ENCODE measurements at regions not wholly inside any gene's neighbourhood (a gene's known extent, or its start where the extent isn't known, plus 50 kb on each side); places are given as distances from the start of the nearest gene placed in this dataset.

DNA sequence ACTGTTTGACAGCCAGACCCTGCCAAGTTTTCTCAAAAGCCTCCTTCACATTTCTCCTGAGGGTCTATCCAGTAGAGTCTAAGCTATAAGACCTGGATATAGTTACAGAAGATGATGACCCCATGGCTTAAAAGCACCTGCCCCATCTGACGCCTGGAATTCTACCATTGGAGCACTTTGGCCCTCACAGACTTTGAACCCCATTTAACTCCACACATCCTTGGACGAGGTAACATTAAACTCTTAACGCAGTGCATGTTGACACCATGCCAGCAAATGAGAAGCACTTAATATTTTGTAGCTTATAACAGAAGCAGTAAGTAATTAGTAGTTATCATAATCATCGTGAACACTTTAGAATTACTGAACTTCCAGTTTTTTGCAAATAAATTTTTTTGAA lies 61.9 kb upstream of the SMNDC1 start:
- peaks cover 14% of the 10 kb centered on the region for H3K4me1 ChIP-seq (ENCODE audit: insufficient read depth, low read length, poor library complexity, severe bottlenecking)
- no peak for DNase-seq (ENCODE audit: low spot score)
- CTCF ChIA-PET: interaction anchor here (1.1 kb wide), 1 partner anchor 13 kb away, joined by 3 read pairs; no protein-coding TSS in a partner anchor

DNA sequence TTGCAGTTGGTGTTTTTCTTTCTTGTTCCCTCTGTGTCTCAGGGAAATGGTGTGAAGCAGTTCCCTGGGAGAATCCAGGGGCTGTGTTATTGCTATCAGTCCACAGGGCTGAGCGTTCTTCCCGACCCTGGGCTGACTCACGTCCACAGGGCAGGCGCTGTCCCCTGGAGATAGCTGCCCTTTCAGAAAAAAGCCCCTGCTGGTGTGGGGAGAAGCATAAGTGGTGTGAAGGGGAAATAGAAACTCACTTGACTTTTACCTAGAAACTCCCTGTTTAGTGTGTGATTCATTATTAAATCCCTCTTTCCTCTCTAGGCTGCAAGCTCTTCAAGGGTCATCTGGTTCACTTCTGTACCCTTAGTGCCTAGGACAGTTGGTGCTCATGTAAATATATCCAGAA lies 63.3 kb upstream of the SMNDC1 start:
- no peak for DNase-seq (ENCODE audit: low spot score)
- no peaks in the 10 kb centered on the region for H3K27me3 ChIP-seq (replicated peaks; ENCODE audit: insufficient read depth, low read depth, low read length, poor library complexity)
- no peaks in the 10 kb centered on the region for H3K36me3 ChIP-seq (ENCODE audit: insufficient read depth, low read length, poor library complexity, severe bottlenecking)
- ChIA-PET CTCF (no interaction called here), POLR2A (ENCODE audit: low non-redundant PET) (no interaction called here)
- intact Hi-C loops (cut with micrococcal nuclease; ENCODE audit: unreplicated experiment): no loop called here
- no TSS peak for BruUV-seq (replicated peaks)
- no peak overlapping the region for H3K27ac ChIP-seq (ENCODE audit: low read depth, low read length, poor library complexity, severe bottlenecking)
- no peaks in the 10 kb centered on the region for H3K9me3 ChIP-seq (ENCODE audit: low read depth, low read length, poor library complexity, severe bottlenecking)
- TF ChIP-seq, protein P1, sequence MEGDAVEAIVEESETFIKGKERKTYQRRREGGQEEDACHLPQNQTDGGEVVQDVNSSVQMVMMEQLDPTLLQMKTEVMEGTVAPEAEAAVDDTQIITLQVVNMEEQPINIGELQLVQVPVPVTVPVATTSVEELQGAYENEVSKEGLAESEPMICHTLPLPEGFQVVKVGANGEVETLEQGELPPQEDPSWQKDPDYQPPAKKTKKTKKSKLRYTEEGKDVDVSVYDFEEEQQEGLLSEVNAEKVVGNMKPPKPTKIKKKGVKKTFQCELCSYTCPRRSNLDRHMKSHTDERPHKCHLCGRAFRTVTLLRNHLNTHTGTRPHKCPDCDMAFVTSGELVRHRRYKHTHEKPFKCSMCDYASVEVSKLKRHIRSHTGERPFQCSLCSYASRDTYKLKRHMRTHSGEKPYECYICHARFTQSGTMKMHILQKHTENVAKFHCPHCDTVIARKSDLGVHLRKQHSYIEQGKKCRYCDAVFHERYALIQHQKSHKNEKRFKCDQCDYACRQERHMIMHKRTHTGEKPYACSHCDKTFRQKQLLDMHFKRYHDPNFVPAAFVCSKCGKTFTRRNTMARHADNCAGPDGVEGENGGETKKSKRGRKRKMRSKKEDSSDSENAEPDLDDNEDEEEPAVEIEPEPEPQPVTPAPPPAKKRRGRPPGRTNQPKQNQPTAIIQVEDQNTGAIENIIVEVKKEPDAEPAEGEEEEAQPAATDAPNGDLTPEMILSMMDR (conservative IDR thresholded peaks at IDR 0.05; ENCODE audit: low read depth, low read length): no peak
- no peak for TF ChIP-seq EZH2 (IDR thresholded peaks at IDR 0.05; ENCODE audit: borderline replicate concordance, low read depth, low read length, poor library complexity, severe bottlenecking)
- H3K4me3 ChIP-seq (ENCODE audit: low read depth, low read length, poor library complexity, severe bottlenecking): no peak overlapping the region
- peaks cover 14% of the 10 kb centered on the region for H3K4me1 ChIP-seq (ENCODE audit: insufficient read depth, low read length, poor library complexity, severe bottlenecking)

More for the DNA sequence above, 61.9 kb upstream of the SMNDC1 start:
- Histone ChIP-seq H3K4me3 (ENCODE audit: low read depth, low read length, poor library complexity, severe bottlenecking) (no peak overlapping the region), H3K27ac (ENCODE audit: low read depth, low read length, poor library complexity, severe bottlenecking) (no peak overlapping the region), H3K9me3 (ENCODE audit: low read depth, low read length, poor library complexity, severe bottlenecking) (no peaks in the 10 kb centered on the region), H3K27me3 (replicated peaks; ENCODE audit: insufficient read depth, low read depth, low read length, poor library complexity) (no peaks in the 10 kb centered on the region), H3K36me3 (ENCODE audit: insufficient read depth, low read length, poor library complexity, severe bottlenecking) (no peaks in the 10 kb centered on the region)
- intact Hi-C loops (cut with micrococcal nuclease; ENCODE audit: unreplicated experiment): no loop called here
- no peak for TF ChIP-seq EZH2 (IDR thresholded peaks at IDR 0.05; ENCODE audit: borderline replicate concordance, low read depth, low read length, poor library complexity, severe bottlenecking)
- TF ChIP-seq, protein P1 (conservative IDR thresholded peaks at IDR 0.05; ENCODE audit: low read depth, low read length): no peak
- POLR2A ChIA-PET (ENCODE audit: low non-redundant PET): no interaction called here
- no TSS peak for BruUV-seq (replicated peaks)

DNA sequence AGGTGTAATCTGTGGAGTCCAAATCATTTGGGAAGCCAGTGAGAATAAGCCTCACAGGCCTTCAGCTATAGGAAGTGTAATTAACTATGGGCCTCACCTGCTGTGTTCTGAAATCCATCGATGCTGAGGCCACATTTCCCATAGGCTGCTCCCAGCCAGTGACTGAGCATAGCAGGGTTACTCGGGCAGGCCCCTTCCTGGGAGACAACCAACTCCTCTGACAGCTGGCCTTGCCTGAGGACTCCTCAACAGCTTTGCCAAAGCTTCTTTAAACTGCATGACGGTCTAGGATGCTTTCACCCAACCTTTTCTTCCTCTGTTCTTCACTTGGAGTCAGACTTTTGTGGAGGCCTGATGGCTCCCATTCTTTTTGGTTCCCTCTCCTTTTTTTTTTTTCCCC lies 63.8 kb upstream of the SMNDC1 start:
- H3K4me3 ChIP-seq (ENCODE audit: low read depth, low read length, poor library complexity, severe bottlenecking): no peak overlapping the region
- intact Hi-C loops (cut with micrococcal nuclease; ENCODE audit: unreplicated experiment): no loop called here
- TF ChIP-seq EZH2 (IDR thresholded peaks at IDR 0.05; ENCODE audit: borderline replicate concordance, low read depth, low read length, poor library complexity, severe bottlenecking): no peak
- TF ChIP-seq, protein P1 (conservative IDR thresholded peaks at IDR 0.05; ENCODE audit: low read depth, low read length): no peak
- no TSS peak for BruUV-seq (replicated peaks)
- H3K36me3 ChIP-seq (ENCODE audit: insufficient read depth, low read length, poor library complexity, severe bottlenecking): no peaks in the 10 kb centered on the region
- CTCF ChIA-PET: no interaction called here
- no peaks in the 10 kb centered on the region for H3K9me3 ChIP-seq (ENCODE audit: low read depth, low read length, poor library complexity, severe bottlenecking)
- H3K27ac ChIP-seq (ENCODE audit: low read depth, low read length, poor library complexity, severe bottlenecking): no peak overlapping the region
- no peak for DNase-seq (ENCODE audit: low spot score)
- no peaks in the 10 kb centered on the region for H3K27me3 ChIP-seq (replicated peaks; ENCODE audit: insufficient read depth, low read depth, low read length, poor library complexity)
- POLR2A ChIA-PET (ENCODE audit: low non-redundant PET): no interaction called here
- peaks cover 12% of the 10 kb centered on the region for H3K4me1 ChIP-seq (ENCODE audit: insufficient read depth, low read length, poor library complexity, severe bottlenecking)

Measured in A673 (cell line).